Vagina (tissue), 2 donors: ENCODE measurements at regions not wholly inside any gene's neighbourhood (a gene's known extent, or its start where the extent isn't known, plus 50 kb on each side); places are given as distances from the start of the nearest gene placed in this dataset.

Experiments used
- DNase-seq, 2 donors: peaks; one replicate each; pipeline ENCODE4 v3.0.0-alpha.2; 2017; ENCODE audit errors: extremely low spot score in 2 of 2
- H3K27ac ChIP-seq: fragments of 200-600 bp; sonication (generic); one replicate; pipeline ENCODE4 v1.5.1; 2019
- H3K27me3 ChIP-seq: fragments of 200-600 bp; sonication (generic); one replicate; pipeline ENCODE4 v1.5.1; 2019
- H3K36me3 ChIP-seq, 2 donors: fragments of 200-600 bp; sonication (generic); one replicate each; pipeline ENCODE4 v1.5.1; 2017 to 2019
- H3K4me1 ChIP-seq: fragments of 200-600 bp; sonication (generic); one replicate; pipeline ENCODE4 v1.5.1; 2019
- H3K4me3 ChIP-seq, 2 donors: fragments of 200-600 bp; sonication (generic); 1 replicate in 1 of 2; 2 replicates in 1 of 2; pipeline ENCODE4 v1.5.1; 2016 to 2019
- H3K9me3 ChIP-seq: fragments of 200-600 bp; sonication (generic); one replicate; pipeline ENCODE4 v1.5.1; 2019
- CTCF ChIP-seq, 3 experiments: fragments of 450-650 bp in 2 of 3; fragments of 200-600 bp in 1 of 3; sonication (generic) in 1 of 3; IDR thresholded peaks; one replicate each; pipeline ENCODE4 v1.5.1; 2017 to 2019; ENCODE audit warnings: antibody characterized with exemption in 3 of 3, mild to moderate bottlenecking in 2 of 3, moderate library complexity in 2 of 3
- POLR2A ChIP-seq, 2 donors: fragments of 450-650 bp; IDR thresholded peaks; one replicate each; pipeline ENCODE4 v1.6.1; 2017; ENCODE audit warnings: antibody characterized with exemption in 2 of 2, mild to moderate bottlenecking in 2 of 2, moderate library complexity in 2 of 2
- POLR2AphosphoS5 ChIP-seq, 2 donors: sonication (generic); formaldehyde crosslinking; IDR thresholded peaks; one replicate each; pipeline ENCODE4 v1.9.0; 2017; ENCODE audit warnings: antibody characterized with exemption in 2 of 2, mild to moderate bottlenecking in 2 of 2, low read depth in 1 of 2; ENCODE audit not compliant: insufficient read depth in 1 of 2
- intact Hi-C: fragments of 100-400 bp; cut with DNase I; formaldehyde crosslinking; loops from one replicate; pipeline ENCODE4 v1.15.1; 2023

- Histone ChIP-seq H3K27me3 (no peaks in the 10 kb centered on the region), H3K4me1 (no peaks in the 10 kb centered on the region), H3K9me3 (no peaks in the 10 kb centered on the region), H3K27ac (no peak overlapping the region), H3K36me3 (no peaks in the 10 kb centered on the region), H3K4me3 (no peak overlapping the region)
- no peak for DNase-seq
- intact Hi-C loops, result no loop called here
- no peak for TF ChIP-seq POLR2A (IDR thresholded peaks at IDR 0.05)
- no peak for TF ChIP-seq POLR2AphosphoS5 (IDR thresholded peaks at IDR 0.05; ENCODE audit: insufficient read depth in 1 of 2, low read depth in 1 of 2)
- TF ChIP-seq CTCF (IDR thresholded peaks at IDR 0.05), result no peak
Measured at GRCh38 chr10:107614939-107615685, 450.6 kb upstream of the SORCS1 start.

- H3K27ac ChIP-seq, result no peak overlapping the region
- no peak for TF ChIP-seq POLR2A (IDR thresholded peaks at IDR 0.05)
- TF ChIP-seq CTCF (IDR thresholded peaks at IDR 0.05), result no peak
- TF ChIP-seq POLR2AphosphoS5 (IDR thresholded peaks at IDR 0.05; ENCODE audit: insufficient read depth in 1 of 2, low read depth in 1 of 2), result no peak
Measured at GRCh38 chr10:107611115-107611514, 446.6 kb upstream of the SORCS1 start.

GRCh38 chr10:107589081-107589480, 424.6 kb upstream of the SORCS1 start:
- no peaks in the 10 kb centered on the region for H3K36me3 ChIP-seq
- H3K27ac ChIP-seq, result no peak overlapping the region
- no peaks in the 10 kb centered on the region for H3K4me1 ChIP-seq
- H3K4me3 ChIP-seq, result no peak overlapping the region
- DNase-seq, result no peak
- intact Hi-C loops, result no loop called here
- no peak for TF ChIP-seq CTCF (IDR thresholded peaks at IDR 0.05)
- no peak for TF ChIP-seq POLR2A (IDR thresholded peaks at IDR 0.05)
- no peak for TF ChIP-seq POLR2AphosphoS5 (IDR thresholded peaks at IDR 0.05; ENCODE audit: insufficient read depth in 1 of 2, low read depth in 1 of 2)
- H3K9me3 ChIP-seq, result no peaks in the 10 kb centered on the region
- H3K27me3 ChIP-seq, result no peaks in the 10 kb centered on the region

More at GRCh38 chr10:107611115-107611514, 446.6 kb upstream of the SORCS1 start:
- H3K4me3 ChIP-seq, result no peak overlapping the region
- no peak for DNase-seq
- no peaks in the 10 kb centered on the region for H3K9me3 ChIP-seq
- H3K36me3 ChIP-seq, result no peaks in the 10 kb centered on the region
- H3K4me1 ChIP-seq, result no peaks in the 10 kb centered on the region
- intact Hi-C loops, result no loop called here
- H3K27me3 ChIP-seq, result no peaks in the 10 kb centered on the region

- intact Hi-C loops, result no loop called here
- H3K4me1 ChIP-seq, result no peaks in the 10 kb centered on the region
- DNase-seq, result no peak
- no peaks in the 10 kb centered on the region for H3K36me3 ChIP-seq
- no peak overlapping the region for H3K4me3 ChIP-seq
- TF ChIP-seq CTCF (IDR thresholded peaks at IDR 0.05) (no peak), POLR2A (IDR thresholded peaks at IDR 0.05) (no peak), POLR2AphosphoS5 (IDR thresholded peaks at IDR 0.05; ENCODE audit: insufficient read depth in 1 of 2, low read depth in 1 of 2) (no peak)
- H3K27ac ChIP-seq, result no peak overlapping the region
- no peaks in the 10 kb centered on the region for H3K9me3 ChIP-seq
- no peaks in the 10 kb centered on the region for H3K27me3 ChIP-seq
Measured at GRCh38 chr10:107585630-107586029, 421.1 kb upstream of the SORCS1 start.

- Histone ChIP-seq H3K9me3 (no peaks in the 10 kb centered on the region), H3K27me3 (no peaks in the 10 kb centered on the region), H3K36me3 (no peaks in the 10 kb centered on the region), H3K27ac (no peak overlapping the region), H3K4me3 (no peak overlapping the region), H3K4me1 (no peaks in the 10 kb centered on the region)
- intact Hi-C loops, result no loop called here
- TF ChIP-seq POLR2AphosphoS5 (IDR thresholded peaks at IDR 0.05; ENCODE audit: insufficient read depth in 1 of 2, low read depth in 1 of 2) (no peak), POLR2A (IDR thresholded peaks at IDR 0.05) (no peak), CTCF (IDR thresholded peaks at IDR 0.05) (no peak)
- DNase-seq, result no peak
Measured at GRCh38 chr10:107583974-107584373, 419.5 kb upstream of the SORCS1 start.
